Fibroblast of villous mesenchyme (primary cell): ENCODE measurements at regions not wholly inside any gene's neighbourhood (a gene's known extent, or its start where the extent isn't known, plus 50 kb on each side); places are given as distances from the start of the nearest gene placed in this dataset.
A peak's percentile ranks its signal among the peaks of the same experiment; 100 is the strongest.
"Not testable (repeated sequence)": the region's sequence is repeated elsewhere in the genome, so short reads cannot be mapped to it uniquely, and the experiment has no call there.

Source experiments
- DNase-seq: peaks from one replicate; pipeline ENCODE4 v3.0.0-alpha.2; 2010; ENCODE audit warnings: low read depth
- H3K4me3 ChIP-seq: 2 replicates; pipeline ENCODE4 v1.5.1; 2011; ENCODE audit warnings: low read depth, mild to moderate bottlenecking, low read length
- TF ChIP-seq, protein P1 (sequence below): IDR thresholded peaks from 2 replicates; pipeline ENCODE4 v1.5.1; 2012; ENCODE audit warnings: low read depth, mild to moderate bottlenecking, low read length; ENCODE audit not compliant: insufficient read depth

DNA sequence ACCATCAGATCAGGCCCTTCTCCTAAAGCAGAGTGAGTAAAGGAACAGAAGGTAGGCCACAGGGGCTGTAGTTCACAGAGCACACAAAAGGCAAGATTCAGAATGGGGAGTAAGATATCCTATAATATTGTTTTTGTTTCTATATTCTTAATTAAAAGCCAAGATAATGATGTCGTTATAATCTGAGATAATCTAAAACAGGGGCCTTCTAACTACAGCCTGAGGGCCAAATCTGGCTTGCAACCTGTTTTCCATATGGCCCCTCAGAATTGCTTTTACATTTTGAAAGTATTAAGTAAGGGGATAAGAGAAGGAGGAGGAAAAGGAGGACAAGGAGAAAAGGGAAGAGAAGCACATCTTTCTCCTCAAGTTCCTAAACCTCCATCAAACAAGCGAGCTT, 435.8 kb downstream of the CSNK1G3 start:
- H3K4me3 ChIP-seq: no peak overlapping the region
- TF ChIP-seq, protein P1, sequence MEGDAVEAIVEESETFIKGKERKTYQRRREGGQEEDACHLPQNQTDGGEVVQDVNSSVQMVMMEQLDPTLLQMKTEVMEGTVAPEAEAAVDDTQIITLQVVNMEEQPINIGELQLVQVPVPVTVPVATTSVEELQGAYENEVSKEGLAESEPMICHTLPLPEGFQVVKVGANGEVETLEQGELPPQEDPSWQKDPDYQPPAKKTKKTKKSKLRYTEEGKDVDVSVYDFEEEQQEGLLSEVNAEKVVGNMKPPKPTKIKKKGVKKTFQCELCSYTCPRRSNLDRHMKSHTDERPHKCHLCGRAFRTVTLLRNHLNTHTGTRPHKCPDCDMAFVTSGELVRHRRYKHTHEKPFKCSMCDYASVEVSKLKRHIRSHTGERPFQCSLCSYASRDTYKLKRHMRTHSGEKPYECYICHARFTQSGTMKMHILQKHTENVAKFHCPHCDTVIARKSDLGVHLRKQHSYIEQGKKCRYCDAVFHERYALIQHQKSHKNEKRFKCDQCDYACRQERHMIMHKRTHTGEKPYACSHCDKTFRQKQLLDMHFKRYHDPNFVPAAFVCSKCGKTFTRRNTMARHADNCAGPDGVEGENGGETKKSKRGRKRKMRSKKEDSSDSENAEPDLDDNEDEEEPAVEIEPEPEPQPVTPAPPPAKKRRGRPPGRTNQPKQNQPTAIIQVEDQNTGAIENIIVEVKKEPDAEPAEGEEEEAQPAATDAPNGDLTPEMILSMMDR: no peak
- DNase-seq: no peak

GRCh38 chr5:123945548-123945947, 433.6 kb downstream of the CSNK1G3 start:
- TF ChIP-seq, protein P1: no peak
- H3K4me3 ChIP-seq: no peak overlapping the region
- no peak for DNase-seq

- TF ChIP-seq, protein P1: no peak
- DNase-seq: peak; percentile 51
- no peak overlapping the region for H3K4me3 ChIP-seq
These were observed 431.2 kb downstream of the CSNK1G3 start for GRCh38 chr5:123943151-123943550.

DNA sequence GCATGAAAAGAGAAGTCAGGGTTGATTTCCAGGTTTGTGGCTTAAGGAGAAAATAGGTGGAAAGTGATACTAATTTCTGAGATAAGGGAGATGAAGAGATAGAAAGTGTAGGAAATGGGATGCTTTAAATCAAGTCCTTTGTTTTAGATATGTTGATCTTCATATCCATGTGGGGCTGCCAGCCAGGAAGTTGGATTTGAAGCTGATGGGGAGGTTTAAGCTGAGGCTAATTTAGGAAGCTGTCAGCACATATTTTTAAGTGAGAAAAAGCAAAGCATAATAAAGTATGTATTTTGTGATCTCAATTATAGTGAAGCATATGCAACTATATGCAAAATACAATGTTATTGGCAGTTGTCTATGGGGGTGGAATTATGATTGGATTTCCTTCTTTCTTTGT, 428.4 kb downstream of the CSNK1G3 start:
- TF ChIP-seq, protein P1: no peak
- no peak overlapping the region for H3K4me3 ChIP-seq
- DNase-seq: no peak

DNA sequence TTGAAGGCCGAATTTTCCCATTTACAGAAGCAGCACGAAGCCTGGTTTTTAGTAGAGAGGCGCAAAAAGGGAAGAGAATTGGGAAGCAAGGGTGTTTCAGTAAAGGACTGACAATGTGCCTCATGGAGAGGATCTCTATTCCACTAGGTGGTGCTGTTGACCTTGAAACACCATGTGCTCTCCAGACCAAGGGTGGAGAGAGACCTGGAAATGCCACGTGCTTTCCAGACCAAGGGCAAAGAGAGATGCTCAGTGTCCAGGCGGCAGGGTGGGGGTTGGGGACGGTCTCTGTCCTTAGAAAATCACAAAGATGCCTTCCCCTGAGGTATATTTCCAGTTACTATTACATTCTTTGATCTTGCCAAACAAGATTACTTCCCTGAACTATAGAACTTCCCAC, 425.3 kb downstream of the CSNK1G3 start:
- H3K4me3 ChIP-seq: no peak overlapping the region
- peak; percentile 71 for DNase-seq
- TF ChIP-seq, protein P1: peak; percentile 62

DNA sequence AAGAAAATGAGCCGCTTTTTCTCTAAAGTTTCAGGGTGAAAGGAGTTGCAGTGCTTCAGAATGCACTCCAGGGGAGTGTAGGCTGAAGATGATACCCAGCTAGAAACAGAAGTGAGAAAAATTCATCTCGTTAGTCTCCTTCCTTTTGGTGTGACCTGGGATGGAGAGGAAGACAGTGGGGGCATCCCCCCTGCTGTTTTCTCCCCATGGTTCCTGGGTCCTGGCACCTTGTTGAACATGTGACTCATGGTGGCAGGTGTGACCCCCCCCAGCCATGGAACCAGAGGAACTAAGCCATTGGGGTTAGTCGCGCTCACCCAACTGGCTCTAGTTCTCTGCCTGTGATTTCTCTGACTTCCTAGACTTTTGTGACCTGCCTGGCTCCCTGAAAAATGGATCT, 424.6 kb downstream of the CSNK1G3 start:
- TF ChIP-seq, protein P1: no peak
- H3K4me3 ChIP-seq: no peak overlapping the region
- no peak for DNase-seq

DNA sequence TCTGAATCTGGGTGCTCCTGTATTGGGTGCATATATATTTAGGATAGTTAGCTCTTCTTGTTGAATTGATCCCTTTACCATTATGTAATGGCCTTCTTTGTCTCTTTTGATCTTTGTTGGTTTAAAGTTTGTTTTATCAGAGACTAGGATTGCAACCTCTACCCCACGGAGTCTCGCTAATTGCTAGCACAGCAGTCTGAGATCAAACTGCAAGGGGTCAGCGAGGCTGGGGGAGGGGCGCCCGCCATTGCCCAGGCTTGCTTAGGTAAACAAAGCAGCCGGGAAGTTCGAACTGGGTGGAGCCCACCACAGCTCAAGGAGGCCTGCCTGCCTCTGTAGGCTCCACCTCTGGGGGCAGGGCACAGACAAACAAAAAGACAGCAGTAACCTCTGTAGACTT, 421.8 kb downstream of the CSNK1G3 start:
- DNase-seq, H3K4me3 ChIP-seq: not testable (repeated sequence)
